HG02759 (cell line): ENCODE measurements at regions not wholly inside any gene's neighbourhood (a gene's known extent, or its start where the extent isn't known, plus 50 kb on each side); places are given as distances from the start of the nearest gene placed in this dataset.

Source experiments
- ATAC-seq: cut with Tn5 transposase; IDR thresholded peaks from one replicate; pipeline ENCODE4 v1.9.1; 2021; ENCODE audit warnings: mild to moderate bottlenecking, moderate library complexity; ENCODE audit not compliant: unreplicated experiment

DNA sequence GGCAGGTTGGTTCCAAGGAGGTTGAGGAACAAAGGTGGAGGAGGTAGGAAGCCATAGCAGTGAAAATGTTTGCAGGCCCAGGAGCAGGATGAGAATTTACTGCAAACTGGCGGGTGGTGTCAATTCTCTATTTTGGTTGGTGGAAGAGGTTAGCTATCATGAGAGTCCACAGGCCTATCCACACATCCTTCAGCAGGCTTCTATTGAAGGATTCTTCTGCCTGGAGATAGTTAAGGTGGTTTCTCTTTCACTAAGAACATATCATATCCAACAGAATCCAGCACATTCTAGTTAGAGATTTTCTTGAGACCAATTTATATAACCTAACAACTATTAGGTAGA is 68.9 kb upstream of the DYRK2 start:
- ATAC-seq = no peak

DNA sequence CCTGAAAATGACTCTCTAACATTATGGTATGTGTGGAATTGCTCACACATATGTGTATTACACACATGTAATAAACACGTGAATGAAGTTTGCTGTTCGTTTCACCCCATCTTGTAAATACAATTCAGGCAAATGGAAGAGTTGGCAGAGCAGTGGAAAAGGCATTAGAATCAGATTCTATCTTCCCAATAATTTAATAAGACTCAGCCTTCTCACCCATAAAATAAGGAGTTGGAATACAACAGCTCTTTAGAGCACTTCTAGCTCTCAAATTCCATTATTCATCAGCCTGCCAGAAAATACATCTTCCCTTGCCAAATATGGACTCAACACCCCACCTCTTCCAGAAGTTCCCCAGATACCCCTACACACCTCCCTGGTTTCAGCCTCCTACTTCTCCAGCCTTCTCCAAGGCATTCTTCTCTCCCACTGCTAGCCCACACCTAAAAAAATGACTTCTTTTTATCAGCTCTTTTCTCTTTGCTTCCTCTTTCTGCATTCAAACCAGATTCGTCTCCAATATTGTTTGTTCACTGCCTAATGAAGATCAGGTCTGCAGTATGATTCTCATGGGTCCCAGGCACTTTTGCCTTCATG is 66.2 kb upstream of the DYRK2 start:
- ATAC-seq = no peak

DNA sequence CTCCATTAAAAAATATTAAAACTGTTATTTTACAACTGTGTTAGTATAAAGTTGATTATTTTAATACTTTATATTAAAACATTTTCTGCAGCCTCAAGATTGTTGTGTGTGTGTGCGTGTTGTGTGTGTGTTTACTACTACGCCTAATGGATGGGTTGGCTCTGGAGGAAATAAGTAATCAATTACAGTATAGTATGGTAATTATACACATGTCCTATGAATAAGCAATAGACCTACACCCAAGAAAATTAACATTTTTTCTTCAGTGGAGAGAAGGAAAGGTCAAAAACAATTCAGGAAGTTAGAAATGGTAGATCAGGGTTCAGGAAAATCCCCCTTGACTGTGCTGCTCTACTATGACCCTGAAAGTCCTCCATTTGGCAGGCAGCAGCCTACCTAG is 65.7 kb upstream of the DYRK2 start:
- no peak for ATAC-seq

DNA sequence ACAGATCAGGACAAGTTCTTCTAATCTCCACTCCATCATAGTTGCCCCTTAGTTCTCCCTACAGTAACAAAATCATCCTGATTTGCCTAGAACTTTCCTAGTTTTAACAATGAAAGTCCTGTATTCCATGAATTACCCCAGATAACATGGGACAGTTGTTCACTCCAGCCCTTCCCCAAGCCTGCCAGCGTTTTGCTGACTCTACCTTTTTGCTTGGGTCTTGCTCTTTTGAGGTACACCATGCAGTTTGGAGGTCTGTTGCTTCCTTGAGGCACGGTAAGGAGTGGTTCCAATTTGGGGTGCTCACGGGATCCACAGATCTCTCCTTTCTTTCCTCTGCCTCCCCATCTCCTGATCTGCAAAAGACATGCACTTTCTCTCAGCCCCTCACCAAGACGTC is 61.6 kb upstream of the DYRK2 start:
- ATAC-seq = no peak

DNA sequence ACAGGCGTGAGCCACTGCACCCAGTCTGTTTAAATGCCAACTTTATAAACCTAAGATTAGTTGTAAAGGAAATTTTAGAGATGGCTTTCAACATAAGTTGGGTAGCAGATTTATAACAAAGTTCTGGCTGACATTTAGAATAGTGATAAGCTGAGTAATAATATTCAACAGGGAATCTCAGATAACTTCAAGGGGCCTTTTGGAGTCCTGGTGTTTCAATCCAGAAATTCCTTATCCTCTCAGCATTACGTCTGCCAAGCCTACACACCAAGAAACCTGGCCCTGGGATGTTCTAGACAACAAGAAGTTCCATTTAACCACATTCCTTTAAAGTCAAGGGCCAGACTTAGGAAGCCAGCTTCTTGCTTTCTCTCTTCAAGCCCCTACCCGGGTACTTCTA is 59.5 kb upstream of the DYRK2 start:
- ATAC-seq = no peak

DNA sequence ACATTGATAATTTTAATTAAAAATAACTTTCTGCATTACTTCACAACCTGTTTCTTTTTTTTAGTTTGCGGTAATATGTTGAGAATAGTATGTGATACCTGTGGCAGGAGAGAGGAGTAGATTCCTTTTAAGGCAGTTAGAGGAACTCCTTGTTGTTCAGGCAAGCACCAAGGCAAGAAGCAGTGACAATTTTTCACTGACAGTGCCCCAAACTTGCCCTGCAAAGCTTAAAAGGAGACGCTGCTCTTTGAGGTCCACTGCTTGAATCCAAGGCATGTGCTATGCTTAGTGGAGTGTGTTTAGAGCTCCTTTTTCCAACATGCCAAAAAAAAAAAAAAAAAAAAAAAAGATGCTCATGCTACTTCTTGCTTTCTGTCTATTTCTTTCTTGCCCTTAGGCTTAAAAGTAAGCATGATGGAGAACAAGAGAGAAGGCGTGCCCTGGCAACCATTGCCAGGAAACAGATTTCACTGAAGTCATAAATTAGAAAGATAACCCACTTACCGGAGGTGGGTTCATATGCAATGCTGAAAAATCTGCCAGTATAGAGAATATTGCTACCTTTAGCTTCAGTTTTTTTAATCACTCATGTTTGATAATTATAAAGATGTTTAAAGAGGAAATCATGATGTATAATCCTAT is 58.3 kb upstream of the DYRK2 start:
- ATAC-seq = no peak

DNA sequence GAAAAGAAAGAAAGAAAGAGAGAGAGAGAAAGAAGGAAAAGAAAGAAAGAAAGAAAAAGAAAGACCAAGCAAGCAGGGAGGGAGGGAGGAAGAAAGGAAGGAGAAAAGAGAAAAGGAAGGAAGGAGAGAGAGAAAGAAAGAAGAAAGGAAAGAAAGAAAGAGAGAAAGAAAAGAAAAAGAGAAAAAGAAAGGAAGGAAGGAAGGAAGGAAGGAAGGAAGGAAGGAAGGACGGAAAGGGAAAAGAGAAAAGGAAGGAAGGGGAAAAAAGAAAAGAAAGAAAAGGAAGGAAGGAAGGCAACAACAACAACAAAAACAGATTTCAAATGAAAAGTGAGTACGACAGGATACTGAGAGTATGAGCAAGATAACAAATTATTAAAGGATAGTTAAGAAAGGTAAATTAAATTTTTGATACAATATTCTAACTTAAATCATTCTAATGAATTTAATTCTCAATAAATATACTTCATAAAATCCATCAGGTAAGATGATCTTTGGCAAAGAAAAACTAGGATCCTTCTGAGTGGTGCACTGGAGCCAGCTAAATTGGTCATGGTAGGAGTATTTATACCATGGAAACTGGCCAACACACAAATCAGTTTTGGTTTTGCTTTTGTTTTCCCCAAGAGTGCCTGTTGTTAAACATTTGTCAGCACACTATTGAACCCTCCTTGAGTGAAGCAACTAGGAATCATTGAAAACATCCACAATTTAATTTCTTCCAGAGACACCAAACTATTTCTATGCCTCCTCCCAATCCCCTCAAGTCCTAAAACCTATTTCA is 56.1 kb upstream of the DYRK2 start:
- peak; percentile 93 for ATAC-seq

DNA sequence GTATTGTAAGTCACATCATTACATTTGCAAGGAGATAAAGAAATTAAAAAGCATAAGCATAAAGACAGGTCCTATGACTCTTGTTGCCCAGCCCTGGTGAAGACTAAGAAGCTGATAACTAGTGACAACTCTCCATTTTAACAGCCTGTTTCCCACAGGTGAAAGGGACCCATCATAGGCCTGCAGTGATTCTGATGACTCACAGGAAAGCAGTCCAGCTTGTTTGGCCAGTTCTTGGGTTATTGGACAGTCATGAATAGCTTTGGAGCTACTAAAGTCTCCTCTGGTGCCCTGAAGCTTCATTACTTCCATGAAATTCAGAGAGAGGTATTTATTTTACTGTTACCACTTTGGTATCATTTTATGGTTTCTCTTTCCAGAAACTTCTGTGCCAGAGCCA is 55.5 kb upstream of the DYRK2 start:
- peak; percentile 32 for ATAC-seq

DNA sequence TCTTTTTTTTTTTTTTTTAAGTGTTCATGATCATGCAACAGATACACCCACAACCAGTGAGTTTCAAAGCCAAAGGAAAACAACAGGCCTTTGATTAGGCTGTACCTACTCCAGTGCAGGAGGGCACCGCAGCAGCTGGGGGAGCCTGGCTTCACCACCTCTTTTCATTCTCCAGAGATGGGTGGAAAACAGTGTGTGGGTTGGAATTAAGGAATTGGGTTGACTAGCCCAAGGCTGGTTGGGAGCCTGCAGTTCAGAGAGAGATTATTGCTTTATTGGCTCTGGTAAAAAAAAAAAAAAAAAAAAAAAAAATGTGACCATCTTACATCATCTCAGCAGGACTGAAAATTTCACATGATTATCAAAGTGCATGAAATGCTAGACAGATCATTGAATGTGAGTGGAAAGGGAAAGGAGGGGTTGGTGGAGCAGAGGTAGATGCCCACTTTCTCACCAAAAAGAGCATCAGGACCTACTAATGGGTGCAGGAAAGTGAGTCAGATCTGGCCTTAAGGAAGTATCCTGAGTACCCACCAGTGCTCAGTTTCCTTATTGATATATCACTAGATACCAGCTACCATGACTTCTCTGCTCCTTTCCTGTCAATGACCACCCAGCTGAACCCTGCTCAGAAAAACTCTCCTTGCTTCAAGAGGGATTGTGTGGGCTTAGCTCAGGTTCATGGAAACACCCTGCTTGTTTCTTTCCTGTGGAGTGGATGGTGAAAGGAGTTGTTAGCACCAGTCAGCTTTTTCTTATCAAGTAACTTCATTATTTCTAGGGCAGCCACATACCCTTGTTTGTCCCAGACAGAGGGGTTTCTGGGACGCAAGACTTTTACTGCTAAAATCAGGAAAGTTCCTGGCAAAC is 54.8 kb upstream of the DYRK2 start:
- ATAC-seq = no peak

DNA sequence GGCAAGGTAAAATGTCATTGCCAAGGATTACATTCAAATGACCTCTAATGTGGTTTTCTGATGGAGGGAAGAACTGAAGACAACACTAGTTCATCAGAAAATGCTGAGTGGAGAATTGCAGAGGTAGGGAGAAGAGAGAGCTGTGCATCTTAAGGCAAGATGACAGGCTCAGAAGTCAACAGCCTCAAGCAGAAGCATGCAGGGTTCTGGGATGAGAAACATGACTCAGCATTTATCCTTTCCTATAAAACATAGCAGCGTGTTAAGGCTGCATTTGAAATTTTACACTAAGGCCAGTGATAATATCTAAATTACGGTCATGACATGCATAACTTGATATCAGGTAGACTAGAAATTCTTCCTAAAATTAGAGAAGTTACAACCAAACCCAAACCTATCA is 53.7 kb upstream of the DYRK2 start:
- no peak for ATAC-seq

DNA sequence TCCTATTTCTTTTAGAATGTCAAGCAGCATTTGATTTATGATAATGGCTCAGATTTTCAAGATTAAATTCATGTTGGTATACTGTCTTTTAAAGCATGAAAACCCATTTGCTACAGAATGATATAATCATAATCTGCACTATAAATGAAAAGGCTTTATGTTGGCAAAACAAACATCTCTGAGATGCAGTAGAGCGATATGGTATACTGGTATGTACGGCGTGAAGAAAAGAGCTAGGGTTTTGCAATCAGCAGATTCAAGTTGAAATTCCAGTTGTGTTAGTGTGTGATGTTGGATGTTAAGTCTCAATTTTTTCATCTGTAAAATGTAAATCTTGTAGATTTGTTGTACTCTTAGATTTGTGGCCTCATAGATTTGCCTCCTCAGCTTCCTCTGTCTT is 53.2 kb upstream of the DYRK2 start:
- ATAC-seq = no peak

DNA sequence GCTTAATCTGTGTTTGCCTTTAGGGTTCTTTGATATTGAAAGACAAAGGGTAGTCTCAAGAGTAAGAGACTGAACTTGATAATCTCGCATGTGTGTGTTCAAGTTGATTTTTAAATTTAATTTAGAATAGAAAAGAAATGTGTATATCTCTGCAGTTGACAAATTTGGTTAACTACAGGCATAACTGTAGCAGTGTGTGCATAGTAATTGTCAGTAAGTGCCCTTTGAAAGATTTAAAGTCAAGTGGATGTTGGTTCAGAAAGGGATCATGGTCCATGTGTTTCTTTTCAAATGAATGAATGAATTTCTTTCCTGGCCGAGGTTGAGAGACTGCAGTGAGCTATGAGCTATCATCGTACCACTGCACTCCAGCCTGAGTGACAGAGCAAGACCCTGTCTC is 49.9 kb upstream of the DYRK2 start:
- ATAC-seq = no peak
